IMR-90 (cell line): ENCODE measurements at regions not wholly inside any gene's neighbourhood (a gene's known extent, or its start where the extent isn't known, plus 50 kb on each side); places are given as distances from the start of the nearest gene placed in this dataset.

Experiments
- ATAC-seq: fragments of 200-7000 bp; cut with Tn5 transposase; 2 replicates; pipeline ENCODE4 v1.9.1; 2020; ENCODE audit warnings: low read depth, mild to moderate bottlenecking, moderate library complexity
- BruUV-seq: library from RNA; stranded (reverse); fragments of 400-500 nt; replicated peaks from 2 replicates; lab custom pipeline; 2021; lab: Mats Ljungman, UMichigan
- CTCF ChIA-PET: fragments of 300-600 bp; formaldehyde crosslinking; extraction: SDS; loops from one replicate; lab custom pipeline; 2021; ENCODE audit warnings: antibody characterized with exemption; lab: Yijun Ruan, JAX
- POLR2A ChIA-PET: fragments of 300-600 bp; sonication (Branson Sonifier 250); formaldehyde crosslinking; loops from one replicate; lab custom pipeline; 2022; ENCODE audit warnings: antibody characterized with exemption; ENCODE audit not compliant: unreplicated experiment; lab: Charles Lee
- DNase-seq: peaks from one replicate; pipeline ENCODE4 v3.0.0; 2013
- H2AFZ ChIP-seq: replicated peaks from 2 replicates; pipeline ENCODE3; 2013; ENCODE audit warnings: low read length, mild to moderate bottlenecking; ENCODE audit not compliant: poor library complexity
- H2AK5ac ChIP-seq: 2 replicates; pipeline ENCODE4 v1.6.1; 2013; ENCODE audit warnings: low read depth, low read length, inconsistent platforms
- H2AK9ac ChIP-seq: replicated peaks from 2 replicates; pipeline ENCODE3; 2013; ENCODE audit warnings: mild to moderate bottlenecking, low read depth, low read length, moderate library complexity; ENCODE audit not compliant: poor library complexity
- H2BK120ac ChIP-seq: 2 replicates; pipeline ENCODE4 v1.6.1; 2013; ENCODE audit warnings: low read depth, low read length, inconsistent platforms
- H2BK15ac ChIP-seq: 3 replicates; pipeline ENCODE4 v1.6.1; 2013; ENCODE audit warnings: low read depth, low read length, inconsistent platforms
- H2BK20ac ChIP-seq: 2 replicates; pipeline ENCODE4 v1.6.1; 2013; ENCODE audit warnings: low read depth, mild to moderate bottlenecking, inconsistent platforms, low read length, moderate library complexity
- H2BK5ac ChIP-seq: 2 replicates; pipeline ENCODE4 v1.6.1; 2013; ENCODE audit warnings: mild to moderate bottlenecking, low read depth, low read length, inconsistent platforms; ENCODE audit not compliant: poor library complexity, severe bottlenecking
- H3K14ac ChIP-seq: replicated peaks from 2 replicates; pipeline ENCODE4 v1.6.1; 2013; ENCODE audit warnings: low read depth, low read length, inconsistent platforms
- H3K18ac ChIP-seq: 2 replicates; pipeline ENCODE4 v1.6.1; 2013; ENCODE audit warnings: low read depth, low read length, control low read depth
- H3K23ac ChIP-seq: 2 replicates; pipeline ENCODE4 v1.6.1; 2013; ENCODE audit warnings: low read depth, low read length, inconsistent platforms
- H3K27ac ChIP-seq: 2 replicates; pipeline ENCODE4 v1.5.1; 2013; ENCODE audit warnings: mild to moderate bottlenecking, control low read depth, low read length; ENCODE audit not compliant: insufficient read depth
- H3K27me3 ChIP-seq: 2 replicates; pipeline ENCODE4 v1.6.1; 2013; ENCODE audit warnings: low read length; ENCODE audit not compliant: control insufficient read depth, insufficient read depth
- H3K36me3 ChIP-seq: 2 replicates; pipeline ENCODE4 v1.6.1; 2013; ENCODE audit warnings: low read length, mixed read lengths; ENCODE audit not compliant: control insufficient read depth, insufficient read depth
- H3K4ac ChIP-seq: 2 replicates; pipeline ENCODE4 v1.6.1; 2013; ENCODE audit warnings: low read depth, low read length, inconsistent platforms
- H3K4me1 ChIP-seq: 2 replicates; pipeline ENCODE4 v1.6.1; 2013; ENCODE audit warnings: low read length, mixed read lengths; ENCODE audit not compliant: control insufficient read depth, insufficient read depth
- H3K4me2 ChIP-seq: 2 replicates; pipeline ENCODE4 v1.6.1; 2013; ENCODE audit warnings: low read depth, mild to moderate bottlenecking, control low read depth, low read length, moderate library complexity
- H3K4me3 ChIP-seq: 2 replicates; pipeline ENCODE4 v1.5.1; 2013; ENCODE audit warnings: low read depth, mild to moderate bottlenecking, control low read depth, low read length, moderate library complexity; ENCODE audit not compliant: insufficient read depth
- H3K56ac ChIP-seq: 2 replicates; pipeline ENCODE4 v1.6.1; 2013; ENCODE audit warnings: low read length, inconsistent platforms; ENCODE audit not compliant: insufficient read depth; ENCODE audit errors: extremely low read depth
- H3K79me1 ChIP-seq, 2 experiments: 2 replicates each; pipeline ENCODE4 v1.6.1; 2013; ENCODE audit warnings: low read length in 2 of 2, inconsistent platforms in 1 of 2, low read depth in 1 of 2
- H3K9ac ChIP-seq: 2 replicates; pipeline ENCODE4 v1.6.1; 2013; ENCODE audit warnings: low read depth, low read length, control low read depth
- H3K9me1 ChIP-seq: 2 replicates; pipeline ENCODE4 v1.6.1; 2013; ENCODE audit warnings: low read length, inconsistent platforms; ENCODE audit not compliant: insufficient read depth
- H3K9me3 ChIP-seq: 2 replicates; pipeline ENCODE4 v1.6.1; 2013; ENCODE audit warnings: low read length; ENCODE audit not compliant: control insufficient read depth, insufficient read depth
- H4K20me1 ChIP-seq: 2 replicates; pipeline ENCODE4 v1.6.1; 2013; ENCODE audit warnings: low read length, inconsistent platforms; ENCODE audit not compliant: insufficient read depth
- H4K5ac ChIP-seq: 2 replicates; pipeline ENCODE4 v1.6.1; 2013; ENCODE audit warnings: mild to moderate bottlenecking, low read depth, low read length, control low read depth
- H4K8ac ChIP-seq, 2 experiments: 2 replicates each; pipeline ENCODE4 v1.6.1; 2013; ENCODE audit warnings: low read depth in 2 of 2, low read length in 2 of 2, control low read depth in 1 of 2, inconsistent platforms in 1 of 2
- H4K91ac ChIP-seq: 2 replicates; pipeline ENCODE4 v1.6.1; 2013; ENCODE audit warnings: low read depth, low read length, inconsistent platforms; ENCODE audit not compliant: insufficient read depth
- BHLHE40 ChIP-seq: fragments of 150-350 bp; IDR thresholded peaks from 2 replicates; pipeline ENCODE4 v1.6.1; 2016; ENCODE audit warnings: mild to moderate bottlenecking, low read depth, low read length
- CEBPB ChIP-seq: IDR thresholded peaks from 2 replicates; pipeline ENCODE4 v1.6.1; 2012; ENCODE audit warnings: low read depth, low read length, improper control_type of control experiment
- CHD1 ChIP-seq: IDR thresholded peaks from 2 replicates; pipeline ENCODE4 v1.6.1; 2012; ENCODE audit warnings: low read depth, low read length, improper control_type of control experiment
- FOS ChIP-seq: fragments of 150-350 bp; IDR thresholded peaks from 2 replicates; pipeline ENCODE4 v1.6.1; 2016; ENCODE audit warnings: low read depth, low read length
- MAFK ChIP-seq: IDR thresholded peaks from 2 replicates; pipeline ENCODE4 v1.6.1; 2012; ENCODE audit warnings: low read depth, low read length, improper control_type of control experiment
- MXI1 ChIP-seq: IDR thresholded peaks from 2 replicates; pipeline ENCODE4 v1.6.1; 2012; ENCODE audit warnings: low read depth, mild to moderate bottlenecking, low read length, moderate library complexity, borderline replicate concordance
- NFE2L2 ChIP-seq: fragments of 150-350 bp; IDR thresholded peaks from 2 replicates; pipeline ENCODE4 v1.6.1; 2016; ENCODE audit warnings: low read depth, mild to moderate bottlenecking, low read length
- POLR2A ChIP-seq: IDR thresholded peaks from 2 replicates; pipeline ENCODE4 v1.6.1; 2012; ENCODE audit warnings: mild to moderate bottlenecking, low read depth, low read length
- RAD21 ChIP-seq: IDR thresholded peaks from 2 replicates; pipeline ENCODE4 v1.6.1; 2012; ENCODE audit warnings: low read length, improper control_type of control experiment
- RCOR1 ChIP-seq: IDR thresholded peaks from 2 replicates; pipeline ENCODE4 v1.6.1; 2012; ENCODE audit warnings: mild to moderate bottlenecking, low read length, improper control_type of control experiment; ENCODE audit not compliant: insufficient replicate concordance
- SMC3 ChIP-seq: fragments of 150-350 bp; IDR thresholded peaks from 2 replicates; pipeline ENCODE4 v1.6.1; 2016; ENCODE audit warnings: low read depth, mild to moderate bottlenecking, antibody characterized with exemption, low read length, moderate library complexity
- WGBS, 2 experiments: methylation state at CpG; one replicate each; pipeline versions ENCODE4 v1.1.5 to v1.1.7; 2013; ENCODE audit warnings: missing lambda C conversion rate in 2 of 2; ENCODE audit not compliant: insufficient read length in 1 of 2; ENCODE audit errors: extremely low coverage in 2 of 2; 5-methylcytosine and 5-hydroxymethylcytosine counted together
- dilution Hi-C: fragments of 300-500 bp; cut with HindIII; formaldehyde crosslinking; loops from one replicate; pipeline ENCODE4 v1.14.3; 2018; ENCODE audit warnings: low sequenced_read_pairs; ENCODE audit not compliant: unreplicated experiment
- in situ Hi-C: fragments of 300-500 bp; cut with MboI; formaldehyde crosslinking; loops from 3 replicates; pipeline ENCODE4 v1.14.3; 2019; ENCODE audit warnings: low sequenced_read_pairs, inconsistent platforms, mixed read lengths
- intact Hi-C: fragments of 100-400 bp; cut with micrococcal nuclease; formaldehyde crosslinking; loops from 2 replicates; pipeline ENCODE4 v1.10.0; 2022
- TF ChIP-seq, protein P1 (sequence below): fragments of 150-350 bp; IDR thresholded peaks from 2 replicates; pipeline ENCODE4 v1.6.1; 2017; ENCODE audit warnings: mild to moderate bottlenecking, antibody characterized with exemption, low read length, low read depth
- TF ChIP-seq, protein P2 (sequence below): fragments of 150-350 bp; IDR thresholded peaks from 2 replicates; pipeline ENCODE4 v1.6.1; 2016; ENCODE audit warnings: low read depth, mild to moderate bottlenecking, low read length, moderate library complexity, borderline replicate concordance

DNA sequence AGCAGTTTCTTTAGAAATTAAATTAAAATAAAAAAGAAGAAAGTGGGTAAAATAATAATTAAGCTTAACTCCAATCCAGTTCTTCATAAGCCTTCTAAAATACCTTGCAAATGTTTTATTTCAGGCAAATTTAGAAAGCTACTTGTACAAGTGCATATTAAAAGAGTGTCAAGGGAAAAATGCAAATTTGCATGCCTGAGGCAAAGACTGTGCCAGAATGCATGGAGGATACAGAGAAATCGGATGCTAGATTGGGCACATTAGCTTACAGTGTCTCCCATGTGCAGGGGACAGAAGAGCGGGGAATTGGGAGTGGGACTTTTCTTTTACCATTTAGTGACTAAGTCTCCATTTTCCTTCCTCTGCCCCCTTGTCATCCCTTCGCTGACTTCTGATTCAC lies 173.0 kb upstream of the NWD2 start:
- Histone ChIP-seq H3K9me3 (peaks cover 10% of the 10 kb centered on the region), H3K36me3 (no peaks in the 10 kb centered on the region), H3K27me3 (no peaks in the 10 kb centered on the region), H3K56ac (no peak overlapping the region), H3K9ac (no peak overlapping the region), H3K9me1 (no peaks in the 10 kb centered on the region), H3K18ac (no peak overlapping the region), H3K4me3 (no peak overlapping the region), H2BK5ac (no peak overlapping the region), H2BK20ac (no peak overlapping the region), H4K91ac (no peak overlapping the region), H4K5ac (no peak overlapping the region), H2BK15ac (no peak overlapping the region), H2BK120ac (no peak overlapping the region), H3K4me2 (no peak overlapping the region), H3K14ac (no peak overlapping the region), H4K8ac (no peak overlapping the region), H3K23ac (no peak overlapping the region), H2AK5ac (no peak overlapping the region), H2AFZ (no peak overlapping the region), H4K20me1 (no peaks in the 10 kb centered on the region), H3K4me1 (no peaks in the 10 kb centered on the region), H3K27ac (no peak overlapping the region), H2AK9ac (no peak overlapping the region), H3K4ac (no peak overlapping the region), H3K79me1 (no peaks in the 10 kb centered on the region)
- BruUV-seq: no TSS peak
- TF ChIP-seq MXI1 (no peak), RAD21 (no peak), MAFK (no peak), SMC3 (no peak), FOS (no peak), POLR2A (no peak), CEBPB (no peak), RCOR1 (no peak), CHD1 (no peak), BHLHE40 (no peak), NFE2L2 (no peak)
- TF ChIP-seq, protein P1, sequence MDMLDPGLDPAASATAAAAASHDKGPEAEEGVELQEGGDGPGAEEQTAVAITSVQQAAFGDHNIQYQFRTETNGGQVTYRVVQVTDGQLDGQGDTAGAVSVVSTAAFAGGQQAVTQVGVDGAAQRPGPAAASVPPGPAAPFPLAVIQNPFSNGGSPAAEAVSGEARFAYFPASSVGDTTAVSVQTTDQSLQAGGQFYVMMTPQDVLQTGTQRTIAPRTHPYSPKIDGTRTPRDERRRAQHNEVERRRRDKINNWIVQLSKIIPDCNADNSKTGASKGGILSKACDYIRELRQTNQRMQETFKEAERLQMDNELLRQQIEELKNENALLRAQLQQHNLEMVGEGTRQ: no peak
- TF ChIP-seq, protein P2, sequence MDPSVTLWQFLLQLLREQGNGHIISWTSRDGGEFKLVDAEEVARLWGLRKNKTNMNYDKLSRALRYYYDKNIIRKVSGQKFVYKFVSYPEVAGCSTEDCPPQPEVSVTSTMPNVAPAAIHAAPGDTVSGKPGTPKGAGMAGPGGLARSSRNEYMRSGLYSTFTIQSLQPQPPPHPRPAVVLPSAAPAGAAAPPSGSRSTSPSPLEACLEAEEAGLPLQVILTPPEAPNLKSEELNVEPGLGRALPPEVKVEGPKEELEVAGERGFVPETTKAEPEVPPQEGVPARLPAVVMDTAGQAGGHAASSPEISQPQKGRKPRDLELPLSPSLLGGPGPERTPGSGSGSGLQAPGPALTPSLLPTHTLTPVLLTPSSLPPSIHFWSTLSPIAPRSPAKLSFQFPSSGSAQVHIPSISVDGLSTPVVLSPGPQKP: no peak
- ChIA-PET CTCF (no interaction called here), POLR2A (no interaction called here)
- ATAC-seq: no peak
- no CpG with 5 or more reads among the region's 3 CpGs for WGBS, 2 experiments
- intact Hi-C loops (no loop called here), in situ Hi-C loops (no loop called here), dilution Hi-C loops (no loop called here)
- no peak for DNase-seq
